GM19463 (cell line): ENCODE measurements at regions not wholly inside any gene's neighbourhood (a gene's known extent, or its start where the extent isn't known, plus 50 kb on each side); places are given as distances from the start of the nearest gene placed in this dataset.
"Not testable (repeated sequence)": the region's sequence is repeated elsewhere in the genome, so short reads cannot be mapped to it uniquely, and the experiment has no call there.

Experiments
- ATAC-seq: cut with Tn5 transposase; IDR thresholded peaks from one replicate; pipeline ENCODE4 v1.9.1; 2021; ENCODE audit warnings: mild to moderate bottlenecking, moderate library complexity; ENCODE audit not compliant: unreplicated experiment

DNA sequence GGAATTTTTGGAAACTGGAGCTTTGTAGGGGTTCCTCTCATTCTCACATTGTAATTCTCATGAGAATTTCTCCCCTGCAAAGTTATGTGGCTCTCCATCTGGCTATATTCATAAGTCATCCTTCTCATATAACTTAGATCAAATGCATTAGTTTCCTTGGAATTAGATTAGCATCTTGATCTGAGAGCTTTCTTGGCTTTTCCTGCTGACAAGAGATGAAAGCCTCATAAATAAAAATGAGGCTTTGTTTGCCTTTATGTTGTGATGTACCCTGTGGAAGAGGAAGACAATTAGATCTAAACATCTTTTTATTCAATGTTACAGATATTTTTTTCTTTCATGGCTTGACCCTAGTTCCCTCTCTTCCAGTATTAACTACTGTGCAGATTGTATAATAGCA, 165.4 kb upstream of the ZPLD1 start:
- no peak for ATAC-seq

DNA sequence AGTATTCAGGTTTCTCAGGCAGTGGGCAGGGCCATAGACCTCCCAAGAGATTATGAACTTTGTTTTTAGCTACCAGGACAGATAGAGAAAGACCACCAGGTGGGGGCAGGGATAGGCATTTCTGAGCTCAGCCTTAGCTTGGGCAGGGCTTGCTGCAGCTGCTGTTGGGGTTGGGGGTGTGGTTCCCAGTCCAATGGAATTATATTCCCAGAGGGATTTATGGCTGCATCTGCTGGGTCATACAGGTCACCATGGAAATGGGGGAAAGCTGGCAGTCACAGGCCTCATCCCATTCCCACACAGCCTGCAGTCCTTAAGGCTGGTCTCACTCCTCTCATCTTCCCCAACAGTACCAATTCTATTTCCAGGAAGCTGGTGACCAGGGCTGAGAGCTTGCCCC, 144.6 kb upstream of the ZPLD1 start:
- ATAC-seq = no peak

DNA sequence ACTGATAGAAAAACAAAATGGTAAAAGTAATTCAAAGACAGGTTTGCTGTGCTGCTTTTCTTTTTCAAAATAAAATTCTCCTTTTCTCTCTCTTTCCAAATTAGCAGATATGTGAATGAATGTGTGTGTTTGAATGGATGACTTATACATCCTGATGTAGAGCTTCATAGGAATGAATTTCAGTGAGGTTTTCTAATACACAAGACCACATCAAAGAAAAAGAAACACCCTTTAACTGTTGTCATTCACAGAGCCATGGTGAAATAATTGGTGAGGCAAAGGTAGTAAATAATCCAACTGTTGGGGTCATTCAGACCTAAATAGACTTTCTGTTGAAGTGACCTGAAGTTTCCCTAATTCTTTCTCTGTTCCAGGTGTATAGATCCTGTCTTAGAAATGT, 139.1 kb upstream of the ZPLD1 start:
- no peak for ATAC-seq

DNA sequence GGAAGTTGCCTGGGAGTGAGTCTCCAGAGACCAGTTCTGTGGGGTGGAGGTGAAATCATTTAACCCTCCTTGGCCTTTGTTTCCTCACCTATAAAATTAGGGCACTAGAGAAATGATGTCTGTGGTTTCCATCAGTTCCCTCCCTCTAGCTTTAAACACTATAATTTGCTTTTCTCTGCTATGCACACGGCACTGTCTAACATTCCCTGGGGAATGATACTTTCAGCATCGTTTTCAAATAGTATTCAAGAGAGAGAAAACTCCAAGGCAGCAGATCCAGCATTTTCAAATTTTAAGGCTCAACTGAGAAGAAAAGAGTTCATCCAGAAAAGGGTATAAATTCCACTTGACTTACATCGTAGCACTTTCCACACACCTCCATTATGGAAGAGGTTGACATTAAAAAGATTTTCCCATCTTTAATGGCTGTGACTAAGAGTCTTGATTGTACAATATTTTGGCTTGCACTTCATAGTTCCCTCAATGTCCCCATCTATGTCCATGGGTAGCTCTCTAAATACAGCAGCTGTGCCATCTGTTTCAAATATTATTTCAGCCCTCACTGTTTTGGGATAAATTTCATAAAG, 137.7 kb upstream of the ZPLD1 start:
- ATAC-seq = no peak

DNA sequence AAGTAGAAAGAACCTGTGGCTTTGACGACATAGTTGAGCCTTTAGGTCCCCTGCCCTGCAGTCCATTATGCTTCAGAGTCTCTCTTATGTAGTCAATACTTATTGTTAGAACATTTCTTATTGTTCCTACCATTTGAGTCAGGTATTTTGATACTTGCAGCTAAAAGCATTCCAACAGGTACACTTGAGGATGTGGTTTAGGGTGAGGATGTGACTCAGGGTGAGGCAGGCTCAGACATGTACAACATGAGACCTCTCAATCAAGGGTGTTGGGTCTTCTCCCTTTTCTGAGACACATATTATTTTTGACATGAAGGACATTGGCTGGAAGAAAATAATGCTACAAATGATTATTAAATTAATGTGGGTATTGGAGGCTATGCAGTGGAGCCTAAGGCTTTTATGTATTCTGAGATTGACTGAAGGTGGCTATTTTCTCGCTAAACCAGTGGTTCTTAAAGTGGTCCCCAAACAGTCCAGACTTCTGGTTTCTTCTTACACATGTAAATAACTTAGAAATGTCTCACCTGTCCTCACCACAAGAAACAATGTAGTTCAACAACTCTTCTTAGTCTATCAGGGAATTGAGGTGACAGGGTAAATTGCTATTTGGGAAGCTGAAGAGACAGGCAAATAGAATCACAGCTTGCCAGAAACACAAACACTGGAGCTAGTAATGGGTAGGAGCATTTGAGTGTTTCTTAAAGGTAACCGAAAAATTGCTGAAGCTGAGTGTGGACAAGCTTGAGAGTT, 135.5 kb upstream of the ZPLD1 start:
- ATAC-seq = no peak

DNA sequence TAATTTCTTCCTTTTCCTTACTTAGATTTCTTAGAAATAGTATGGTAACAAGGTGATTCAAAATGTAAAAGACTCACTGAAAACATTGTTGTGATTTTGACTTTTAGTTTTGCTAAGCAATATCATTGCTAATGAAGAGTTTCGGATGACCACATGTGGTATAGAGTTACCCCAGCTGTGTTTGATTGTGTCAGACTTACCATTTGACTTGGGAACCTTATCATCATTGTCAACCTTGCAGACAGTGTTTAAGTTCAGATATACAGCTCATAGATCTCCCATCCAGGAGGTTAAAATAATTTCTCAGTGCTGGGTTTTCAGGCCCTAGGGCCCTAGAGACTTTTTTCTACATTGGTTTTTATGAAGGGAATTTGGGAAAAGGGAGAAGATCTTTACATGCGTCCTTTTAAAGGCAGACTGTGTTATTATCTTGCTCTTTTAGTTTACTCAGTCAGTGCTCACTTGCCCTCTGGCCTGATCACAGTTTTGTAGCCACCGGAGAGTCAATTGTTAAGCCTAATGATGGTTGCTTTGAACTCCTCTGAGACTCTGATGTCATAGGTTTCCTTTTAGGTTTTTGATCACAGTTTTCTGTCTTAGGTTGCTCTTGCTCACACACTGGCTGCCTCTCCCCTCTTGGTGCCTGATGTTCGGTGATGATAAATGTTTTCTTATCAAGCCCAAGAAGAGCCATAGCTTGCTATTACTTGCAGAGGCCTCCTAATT, 133.5 kb upstream of the ZPLD1 start:
- ATAC-seq = no peak

DNA sequence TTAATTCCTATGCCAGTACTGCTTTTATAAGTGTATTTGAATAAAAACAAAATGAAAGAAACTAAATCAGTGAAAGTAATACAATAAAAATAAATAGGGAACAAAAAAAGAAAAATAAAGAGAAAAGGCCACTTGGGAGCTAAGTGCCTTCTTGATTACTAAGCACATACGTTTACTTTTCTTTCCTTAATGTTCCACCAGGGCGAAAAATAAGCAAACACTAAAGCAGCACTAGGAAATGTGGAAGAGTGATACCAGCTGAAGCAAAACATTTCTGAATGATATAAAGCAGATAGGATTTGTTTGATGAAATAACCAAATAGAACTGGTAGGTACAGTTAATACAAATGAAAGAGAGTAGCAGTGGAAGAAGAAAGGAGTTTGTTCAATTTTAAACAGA, 132.8 kb upstream of the ZPLD1 start:
- ATAC-seq = no peak

DNA sequence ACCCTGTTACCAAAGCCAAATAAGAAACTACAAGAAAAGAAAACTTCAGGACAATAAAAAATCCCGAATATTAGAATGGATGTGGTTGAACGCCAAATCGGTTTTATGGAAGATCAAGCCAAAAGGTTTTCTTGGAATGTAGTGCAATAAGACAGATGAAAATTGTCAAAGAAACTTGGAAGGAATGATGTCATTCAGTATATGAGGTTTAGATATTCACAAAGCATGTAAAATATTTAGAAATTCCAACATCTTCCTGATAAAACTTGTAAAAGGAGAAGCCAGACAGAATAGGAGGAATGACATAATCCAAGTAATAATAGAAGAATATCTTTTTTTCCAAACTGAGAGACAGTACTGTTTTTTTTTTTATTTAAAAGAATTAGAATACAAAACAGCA, 130.3 kb upstream of the ZPLD1 start:
- no peak for ATAC-seq

DNA sequence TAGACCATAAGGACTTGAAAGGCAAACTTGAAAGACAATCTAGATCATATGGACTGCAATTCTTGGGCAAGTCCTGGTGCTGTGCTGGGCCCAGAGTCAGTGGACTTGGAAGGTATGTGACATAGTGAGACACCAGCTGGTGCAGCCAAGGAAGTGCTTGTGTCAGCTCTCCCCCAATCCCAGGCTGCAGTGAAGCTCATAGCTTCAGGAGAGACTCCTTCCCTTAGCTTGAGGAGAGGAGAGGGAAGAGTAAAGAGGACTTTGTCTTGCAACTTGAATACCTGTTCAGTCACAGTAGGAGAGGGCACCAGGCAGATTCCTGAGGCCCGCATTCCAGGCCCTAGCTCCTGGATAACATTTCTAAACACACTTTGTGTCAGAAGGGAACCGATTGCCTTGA, 127.4 kb upstream of the ZPLD1 start:
- ATAC-seq = no peak

DNA sequence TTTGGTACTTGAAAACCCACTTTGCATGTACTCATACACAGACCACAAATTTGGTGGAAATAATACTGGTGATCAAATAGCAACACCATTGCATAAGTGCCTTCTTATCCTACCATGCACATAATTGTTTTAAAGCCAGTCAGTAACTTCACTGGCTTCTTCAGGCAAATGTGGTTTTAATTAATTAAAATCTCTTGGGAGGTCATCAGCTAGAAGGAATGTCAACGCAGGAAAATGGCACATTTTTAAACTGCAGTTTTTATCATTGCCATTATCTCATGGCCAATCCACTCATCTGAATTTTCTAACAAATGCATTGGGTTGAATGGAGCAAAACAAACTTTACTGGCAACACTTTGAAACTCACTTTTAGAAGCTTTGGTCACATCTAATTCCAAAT, 105.7 kb upstream of the ZPLD1 start:
- no peak for ATAC-seq

DNA sequence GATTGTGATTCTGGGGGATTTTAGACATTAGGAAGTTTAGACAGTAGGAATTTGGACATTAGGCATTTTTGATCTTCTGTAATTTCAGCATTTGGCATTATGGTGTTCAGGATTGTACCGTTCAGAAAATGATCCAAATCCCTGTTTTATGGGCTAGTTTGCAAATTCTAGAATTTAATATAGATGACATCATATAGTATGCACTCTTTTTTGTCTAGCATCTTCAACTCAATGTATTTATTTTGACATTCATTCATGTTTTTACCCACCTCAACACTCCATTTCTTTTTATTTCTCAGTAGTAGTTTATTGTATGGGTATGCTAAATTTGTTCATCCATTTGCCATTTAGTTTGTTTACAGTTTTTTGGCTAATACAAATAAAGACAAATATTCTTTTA, 105.3 kb upstream of the ZPLD1 start:
- ATAC-seq = no peak

DNA sequence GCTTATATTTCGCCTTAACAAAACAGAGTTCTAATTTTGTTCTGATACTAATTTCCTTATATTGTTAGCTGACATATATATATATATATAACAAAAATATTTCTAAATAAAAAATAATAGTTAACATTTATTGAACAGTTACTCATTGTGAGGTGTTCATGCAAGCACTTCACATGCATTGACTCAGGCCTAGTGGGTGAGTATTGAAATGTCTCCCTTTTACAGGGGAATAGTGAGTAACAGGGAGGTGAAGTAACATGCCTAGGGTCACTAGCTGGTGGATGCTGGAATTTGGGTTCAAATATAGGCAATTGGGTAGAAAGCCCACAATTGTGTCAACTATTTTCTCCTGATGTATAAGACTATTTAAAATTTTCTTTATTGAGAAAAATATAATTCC, 102.6 kb upstream of the ZPLD1 start:
- ATAC-seq = no peak

DNA sequence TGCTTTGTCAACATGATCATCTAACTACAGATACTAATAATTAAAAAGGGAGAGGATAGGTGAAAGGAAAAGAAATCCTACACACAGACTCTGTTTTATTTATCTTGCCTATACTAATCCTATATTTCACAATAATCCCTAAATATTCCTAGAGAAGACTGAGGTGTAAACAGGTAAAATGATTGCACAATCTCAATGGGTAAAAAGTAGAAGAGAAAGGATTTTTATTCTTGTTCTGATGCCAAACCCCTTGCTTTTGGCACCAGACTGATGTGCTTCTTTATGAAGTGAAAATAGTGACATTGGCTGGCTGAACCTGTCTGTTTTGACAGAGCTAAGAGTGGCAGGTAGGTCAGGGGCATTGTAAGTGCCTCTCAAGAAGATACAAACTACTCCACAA, 101.9 kb upstream of the ZPLD1 start:
- no peak for ATAC-seq

DNA sequence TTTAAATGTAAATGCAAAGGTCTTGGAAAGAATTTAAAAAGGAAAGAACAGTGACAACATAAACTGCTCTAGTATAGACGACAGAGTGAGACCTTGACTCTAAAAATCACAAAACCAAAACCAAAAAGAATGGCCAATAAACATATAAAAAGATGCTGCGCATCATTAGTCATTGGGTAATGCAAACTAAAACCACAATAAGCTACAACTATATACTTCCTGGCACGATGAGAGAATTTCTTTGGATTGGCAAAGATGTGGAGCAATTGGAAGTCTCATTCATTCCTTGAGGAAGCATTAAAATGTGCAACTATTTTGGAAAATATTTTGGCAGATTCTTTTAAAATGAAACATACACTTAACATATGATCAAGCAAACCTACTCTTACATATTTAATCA, 98.7 kb upstream of the ZPLD1 start:
- no peak for ATAC-seq

DNA sequence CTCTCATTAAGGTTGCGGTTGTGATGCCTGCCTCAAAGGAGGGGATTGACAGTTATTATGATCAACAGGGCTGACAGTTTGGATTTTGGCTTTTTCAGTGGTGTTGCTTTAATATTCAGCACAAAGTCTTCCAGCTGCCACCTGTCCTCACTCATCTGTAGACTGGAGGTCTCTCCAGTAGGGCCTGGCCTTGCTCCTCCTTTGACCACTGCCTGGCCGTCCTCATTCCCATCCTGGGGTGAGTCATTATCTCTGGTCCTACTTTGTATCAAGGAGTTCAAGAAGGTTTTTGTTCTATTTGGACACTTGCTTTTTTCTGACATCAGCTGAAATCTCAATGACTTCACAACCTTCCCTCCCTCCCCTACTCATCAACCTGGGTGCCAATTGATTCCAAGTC, 95.1 kb upstream of the ZPLD1 start:
- ATAC-seq = no peak

DNA sequence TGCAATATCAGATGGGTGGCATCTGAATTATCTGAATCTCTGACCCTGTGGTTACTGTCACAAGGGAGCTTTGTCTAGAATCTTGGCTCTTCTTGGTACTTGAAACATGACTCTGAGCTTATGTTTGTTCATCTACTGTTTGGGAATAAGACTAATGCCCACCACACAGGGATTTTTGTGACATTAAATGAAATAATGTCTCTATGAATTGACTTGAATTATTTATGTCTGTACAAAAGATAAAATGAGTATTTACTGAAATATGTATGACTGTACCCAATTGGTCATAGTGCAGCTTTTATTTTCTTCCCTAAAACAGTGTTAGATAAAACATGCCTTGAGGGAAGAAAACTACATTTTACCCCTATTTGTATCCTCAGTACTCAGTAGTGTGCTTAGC, 87.9 kb upstream of the ZPLD1 start:
- ATAC-seq = no peak

DNA sequence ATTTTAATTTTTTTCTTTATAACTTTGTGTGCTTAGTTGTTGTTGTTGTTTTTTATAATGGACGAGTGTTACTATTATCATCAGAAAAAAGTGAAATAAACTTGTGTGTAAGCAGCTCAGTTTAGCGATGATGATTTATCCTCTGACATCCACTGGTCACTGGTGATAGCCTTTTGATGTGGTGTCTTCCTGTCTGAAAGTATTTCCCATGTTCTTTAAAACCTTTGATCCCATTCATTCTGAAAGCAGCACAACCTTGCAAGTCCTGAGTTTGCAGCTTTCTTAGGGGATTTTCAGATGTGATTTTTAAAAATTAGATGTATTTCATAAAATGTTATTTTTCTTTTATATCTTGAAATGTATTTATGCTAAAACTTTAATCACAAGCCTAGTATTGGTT, 85.9 kb upstream of the ZPLD1 start:
- ATAC-seq = no peak

DNA sequence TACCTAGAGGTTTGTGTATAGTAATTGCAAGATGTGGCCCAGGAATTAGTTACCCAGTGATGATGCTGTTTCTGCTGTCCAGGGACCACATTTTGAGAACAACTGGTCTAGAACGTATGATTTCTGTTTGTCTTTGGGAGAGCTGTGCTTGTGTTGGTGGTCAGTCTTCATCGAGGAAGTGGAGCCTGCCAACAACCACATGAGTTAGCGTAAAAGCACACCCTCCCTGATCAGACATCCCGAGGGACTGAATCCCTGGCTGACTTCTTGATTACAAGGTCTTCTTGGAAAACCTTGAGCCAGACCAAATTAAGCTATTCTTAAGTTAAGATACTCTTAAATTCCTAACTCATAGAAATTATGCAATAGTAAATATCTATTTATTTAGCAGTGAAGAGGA, 81.7 kb upstream of the ZPLD1 start:
- no peak for ATAC-seq

DNA sequence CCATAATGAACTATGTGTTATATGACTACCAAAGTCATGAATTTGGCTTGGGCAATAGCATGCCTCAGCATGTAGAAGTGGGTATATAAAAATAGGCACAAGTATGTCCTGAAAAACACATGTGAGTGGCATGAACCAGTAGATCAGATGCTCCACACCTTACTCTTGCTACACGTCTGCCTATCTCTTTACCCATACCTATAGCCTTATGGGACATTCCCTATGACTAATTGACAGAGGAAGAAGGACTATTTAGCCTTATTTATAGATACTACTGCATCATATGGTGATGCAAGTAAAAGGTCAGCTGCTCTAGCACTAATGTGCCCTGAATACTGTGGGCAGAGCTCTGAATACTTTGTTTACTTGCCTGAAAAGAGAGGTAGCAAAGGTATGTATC, 81.0 kb upstream of the ZPLD1 start:
- peak; percentile 48 for ATAC-seq

DNA sequence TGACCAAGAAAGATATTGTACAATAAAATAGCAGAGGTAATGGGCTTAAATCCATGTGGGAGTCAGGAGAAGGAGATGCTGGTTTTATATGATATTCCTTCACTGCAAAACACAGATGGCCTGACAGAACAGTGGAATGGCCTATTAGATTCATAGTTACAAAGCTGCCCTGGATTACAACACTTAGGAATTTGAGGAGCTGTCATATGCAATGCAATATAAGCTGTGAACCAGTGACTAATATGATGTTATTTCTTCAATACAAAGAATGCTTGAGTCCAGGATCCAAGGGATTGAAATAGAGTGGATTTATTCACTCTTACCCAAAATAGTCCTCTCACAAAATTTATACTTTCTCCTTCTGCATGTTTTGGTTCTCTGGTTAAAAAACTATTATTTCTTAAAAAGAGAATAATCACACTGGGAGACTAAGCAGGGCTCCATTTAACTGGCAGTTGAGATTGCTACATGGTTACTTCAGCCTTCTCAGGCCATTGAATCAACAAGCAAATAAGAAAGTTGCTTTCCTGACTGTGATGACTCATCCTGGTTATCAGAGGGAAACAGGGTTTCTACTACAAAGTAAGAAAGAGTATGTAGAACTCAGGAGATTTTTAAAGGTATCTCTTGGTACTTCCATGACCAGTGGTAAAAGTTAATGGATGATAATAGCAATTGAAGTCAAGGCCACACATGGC, 79.8 kb upstream of the ZPLD1 start:
- no peak for ATAC-seq

DNA sequence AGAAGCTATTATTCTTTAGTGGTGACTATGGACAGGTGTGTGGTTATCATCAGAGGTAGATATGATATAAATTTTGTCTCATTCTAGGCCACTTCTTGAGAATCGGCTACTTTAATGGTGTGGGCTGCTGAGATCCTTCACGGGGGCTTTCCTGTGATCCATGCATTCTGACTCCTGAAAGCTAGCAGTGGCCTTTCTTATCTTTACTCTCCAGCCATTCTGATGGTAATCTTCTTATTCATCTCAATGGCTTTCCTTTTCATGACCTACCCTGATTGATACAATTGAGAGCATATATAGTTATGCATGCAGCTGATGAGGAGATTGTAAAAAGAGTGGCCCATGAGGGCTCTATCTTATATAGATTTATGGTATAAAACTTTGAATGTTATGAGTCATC, 78.3 kb upstream of the ZPLD1 start:
- no peak for ATAC-seq

DNA sequence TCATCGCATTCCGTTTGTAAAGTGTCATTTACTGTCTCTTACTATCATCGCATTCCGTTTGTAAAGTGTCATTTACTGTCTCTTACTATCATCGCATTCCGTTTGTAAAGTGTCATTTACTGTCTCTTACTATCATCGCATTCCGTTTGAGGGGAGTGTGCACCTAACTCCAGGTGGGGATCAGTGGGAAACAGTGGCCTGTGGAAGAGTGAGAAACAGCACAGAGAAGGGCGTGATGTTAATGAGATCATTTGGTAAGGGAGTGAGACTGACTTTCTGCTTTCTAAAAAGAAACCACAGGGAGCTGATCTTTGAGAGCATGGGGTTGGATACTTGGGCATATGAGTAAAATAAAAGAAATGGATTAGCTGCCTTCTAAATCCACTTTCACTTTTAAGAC, 77.5 kb upstream of the ZPLD1 start:
- not testable (repeated sequence) for ATAC-seq
